Testis (tissue), 2 donors: ENCODE measurements at regions not wholly inside any gene's neighbourhood (a gene's known extent, or its start where the extent isn't known, plus 50 kb on each side); places are given as distances from the start of the nearest gene placed in this dataset.
A peak's percentile ranks its signal among the peaks of the same experiment; 100 is the strongest.

Experiments used
- DNase-seq: peaks from one replicate; pipeline ENCODE4 v3.0.0-alpha.2; 2019
- H3K27ac ChIP-seq, 2 donors: fragments of 200-600 bp; sonication (generic); one replicate each; pipeline ENCODE4 v1.5.1; 2019
- H3K27me3 ChIP-seq: fragments of 200-600 bp; sonication (generic); one replicate; pipeline ENCODE4 v1.5.1; 2019
- H3K36me3 ChIP-seq: fragments of 200-600 bp; sonication (generic); one replicate; pipeline ENCODE4 v1.5.1; 2017; ENCODE audit warnings: low read depth; ENCODE audit errors: missing control alignments
- H3K4me1 ChIP-seq: fragments of 200-600 bp; sonication (generic); one replicate; pipeline ENCODE4 v1.5.1; 2019
- H3K4me3 ChIP-seq, 2 donors: fragments of 200-600 bp; sonication (generic); one replicate each; pipeline ENCODE4 v1.5.1; 2017 to 2019
- H3K9me3 ChIP-seq: fragments of 200-600 bp; sonication (generic); one replicate; pipeline ENCODE4 v1.5.1; 2017
- CTCF ChIP-seq, 3 experiments: fragments of 450-650 bp in 2 of 3; fragments of 200-600 bp in 1 of 3; sonication (generic) in 1 of 3; IDR thresholded peaks; one replicate each; pipeline ENCODE4 v1.5.1; 2016 to 2019; ENCODE audit warnings: antibody characterized with exemption in 3 of 3, mild to moderate bottlenecking in 2 of 3, moderate library complexity in 1 of 3
- POLR2A ChIP-seq: fragments of 450-650 bp; IDR thresholded peaks from one replicate; pipeline ENCODE4 v1.6.1; 2017; ENCODE audit warnings: antibody characterized with exemption, mild to moderate bottlenecking, moderate library complexity
- WGBS, 2 donors: methylation state at CpG; one replicate each; pipeline ENCODE4 v1.1.5; 2018; 5-methylcytosine and 5-hydroxymethylcytosine counted together
- intact Hi-C: fragments of 100-400 bp; cut with DNase I; formaldehyde crosslinking; loops from one replicate; pipeline ENCODE4 v1.15.1; 2023; ENCODE audit warnings: low total_unique reads

DNA sequence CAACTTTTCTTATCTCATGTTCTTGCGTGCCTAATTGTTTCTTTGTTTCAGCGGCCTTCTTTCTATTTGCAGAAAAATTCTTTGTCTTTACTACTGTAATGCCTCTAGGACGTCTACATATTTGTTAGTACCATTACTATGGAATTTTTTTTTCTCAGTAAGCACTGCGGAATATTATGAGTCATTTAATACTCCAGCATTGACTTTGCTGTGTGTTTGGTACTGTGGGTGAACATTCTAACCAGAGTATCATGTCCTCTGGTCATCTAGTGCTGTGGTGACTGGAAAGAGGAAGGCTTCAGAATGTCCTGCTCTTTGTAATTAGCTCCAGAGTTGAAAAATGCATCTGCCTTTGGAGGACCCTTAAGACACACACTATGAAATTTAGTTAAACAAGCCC lies 58.5 kb upstream of the FERD3L start:
- Histone ChIP-seq H3K4me3 (no peak overlapping the region), H3K27ac (no peak overlapping the region), H3K27me3 (no peaks in the 10 kb centered on the region), H3K4me1 (no peaks in the 10 kb centered on the region), H3K36me3 (no peaks in the 10 kb centered on the region), H3K9me3 (no peaks in the 10 kb centered on the region)
- DNase-seq = no peak
- WGBS, 2 donors = 64 to 83% methylated on average over 4 of the region's 4 CpGs
- TF ChIP-seq POLR2A = no peak
- TF ChIP-seq CTCF (IDR thresholded peaks at IDR 0.05) = no peak
- intact Hi-C loops = no loop called here

DNA sequence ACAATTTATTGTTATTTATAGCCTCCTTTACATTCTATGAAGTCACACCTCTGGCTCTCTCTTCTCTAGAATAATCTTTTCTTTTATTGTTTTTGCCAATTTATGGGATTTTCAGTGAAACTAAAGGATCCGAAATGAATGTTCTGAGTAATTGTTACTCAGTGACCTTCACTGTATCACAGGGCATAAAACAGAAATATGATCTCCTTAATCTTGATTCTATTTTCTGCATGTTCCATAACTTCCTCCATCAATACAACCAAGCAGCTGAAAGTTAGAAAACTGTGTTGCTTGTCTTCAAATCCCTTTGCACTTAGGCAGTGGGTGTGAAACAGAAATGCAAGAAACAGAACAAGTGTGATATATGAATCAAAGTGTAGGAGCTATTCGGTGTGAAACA lies 57.4 kb upstream of the FERD3L start:
- Histone ChIP-seq H3K9me3 (no peaks in the 10 kb centered on the region), H3K36me3 (no peaks in the 10 kb centered on the region), H3K4me1 (no peaks in the 10 kb centered on the region), H3K4me3 (no peak overlapping the region), H3K27me3 (no peaks in the 10 kb centered on the region), H3K27ac (peak overlapping the region; percentile 45 to 52)
- peak; percentile 17 for DNase-seq
- 30 to 41% methylated on average over 2 of the region's 2 CpGs for WGBS, 2 donors
- intact Hi-C loops = no loop called here
- TF ChIP-seq CTCF (IDR thresholded peaks at IDR 0.05) = no peak
- TF ChIP-seq POLR2A = no peak
